NCI-H460 (cell line): ENCODE measurements at regions not wholly inside any gene's neighbourhood (a gene's known extent, or its start where the extent isn't known, plus 50 kb on each side); places are given as distances from the start of the nearest gene placed in this dataset.

Experiments
- DNase-seq: peaks from one replicate; pipeline ENCODE4 v3.0.0-alpha.2; 2016; ENCODE audit warnings: low read depth; ENCODE audit errors: extremely low read depth

GRCh38 chr1:90650401-90650800 lies 66.7 kb downstream of the BARHL2 start:
- no peak for DNase-seq

- DNase-seq = no peak
Observed at GRCh38 chr1:90640325-90640724, 76.8 kb downstream of the BARHL2 start.

GRCh38 chr1:90622666-90623065 lies 94.4 kb downstream of the BARHL2 start:
- no peak for DNase-seq

- DNase-seq = no peak
Observed at GRCh38 chr1:90621986-90622385, 95.1 kb downstream of the BARHL2 start.

- DNase-seq = no peak
Observed at GRCh38 chr1:90616395-90616794, 100.7 kb downstream of the BARHL2 start.

- DNase-seq = no peak
Observed at GRCh38 chr1:90614872-90615271, 102.2 kb downstream of the BARHL2 start.

- DNase-seq = no peak
Observed at GRCh38 chr1:90613371-90613770, 103.7 kb downstream of the BARHL2 start.

GRCh38 chr1:90612033-90612432 lies 105.1 kb downstream of the BARHL2 start:
- DNase-seq = no peak

- DNase-seq = no peak
Observed at GRCh38 chr1:90607736-90608135, 109.4 kb downstream of the BARHL2 start.

GRCh38 chr1:90605070-90605469 lies 112.0 kb downstream of the BARHL2 start:
- DNase-seq = no peak

GRCh38 chr1:90593312-90593711 lies 123.8 kb downstream of the BARHL2 start:
- DNase-seq = no peak

- DNase-seq = no peak
Observed at GRCh38 chr1:90591970-90592356, 125.1 kb downstream of the BARHL2 start.

- no peak for DNase-seq
Observed at GRCh38 chr1:90591355-90591969, 125.6 kb downstream of the BARHL2 start.

- no peak for DNase-seq
Observed at GRCh38 chr1:90580176-90580575, 136.9 kb downstream of the BARHL2 start.

GRCh38 chr1:90579212-90579802 lies 137.8 kb downstream of the BARHL2 start:
- DNase-seq = peak; percentile 33

- DNase-seq = no peak
Observed at GRCh38 chr1:90574692-90575370, 142.3 kb downstream of the BARHL2 start.

- DNase-seq = no peak
Observed at GRCh38 chr1:90573736-90574135, 143.4 kb downstream of the BARHL2 start.

- DNase-seq = no peak
Observed at GRCh38 chr1:90572446-90572845, 144.7 kb downstream of the BARHL2 start.

GRCh38 chr1:90568436-90568835 lies 148.7 kb downstream of the BARHL2 start:
- no peak for DNase-seq

GRCh38 chr1:90564164-90564563 lies 152.9 kb downstream of the BARHL2 start:
- DNase-seq = no peak

GRCh38 chr1:90562892-90563291 lies 154.2 kb downstream of the BARHL2 start:
- no peak for DNase-seq

GRCh38 chr1:90561911-90562310 lies 155.2 kb downstream of the BARHL2 start:
- DNase-seq = no peak
